HepG2 (cell line): ENCODE measurements at regions not wholly inside any gene's neighbourhood (a gene's known extent, or its start where the extent isn't known, plus 50 kb on each side); places are given as distances from the start of the nearest gene placed in this dataset.

ENCODE experiments used
- ATAC-seq: fragments of 200-7000 bp; cut with Tn5 transposase; 3 replicates; pipeline ENCODE4 v1.9.1; 2020; ENCODE audit warnings: mild to moderate bottlenecking, moderate library complexity
- BruUV-seq: library from RNA; stranded (reverse); fragments of 400-500 nt; replicated peaks from 2 replicates; lab custom pipeline; 2021; lab: Mats Ljungman, UMichigan
- CTCF ChIA-PET: fragments of 300-600 bp; formaldehyde crosslinking; extraction: SDS; loops from one replicate; lab custom pipeline; 2021; ENCODE audit warnings: low total read pairs, inconsistent platforms, low intra/inter-chr PET ratio; lab: Yijun Ruan, JAX
- POLR2A ChIA-PET: fragments of 350-600 bp; sonication (Branson Sonifier 250); formaldehyde crosslinking; loops from one replicate; lab custom pipeline; 2020; ENCODE audit warnings: antibody characterized with exemption, inconsistent platforms; lab: Yijun Ruan, JAX
- DNase-seq: peaks from one replicate; pipeline ENCODE4 v3.0.0-alpha.2; 2015; ENCODE audit warnings: low spot score
- FAIRE-seq: peaks from 3 replicates; lab custom pipeline; 2011; peaks lifted over from hg19 to GRCh38; lab: Jason Lieb, UNC
- H2AFZ ChIP-seq: one replicate; pipeline ENCODE4 v1.6.1; 2011; ENCODE audit warnings: low read length, inconsistent platforms
- H3K27ac ChIP-seq: fragments of 300-600 bp; 3 replicates; pipeline ENCODE4 v1.8.0; 2011; ENCODE audit warnings: mixed run types, mild to moderate bottlenecking, mixed read lengths, low read length, inconsistent platforms; ENCODE audit not compliant: insufficient read depth; ENCODE audit errors: extremely low read length
- H3K27me3 ChIP-seq, 2 experiments: fragments of 200-600 bp in 1 of 2; 2 replicates in 1 of 2; 3 replicates in 1 of 2; pipeline versions ENCODE4 v1.6.0 to v1.8.0; 2011; ENCODE audit warnings: low read length in 2 of 2, mild to moderate bottlenecking in 2 of 2, moderate library complexity in 2 of 2, inconsistent platforms in 1 of 2; ENCODE audit not compliant: insufficient read depth in 2 of 2, control insufficient read depth in 1 of 2
- H3K36me3 ChIP-seq, 2 experiments: fragments of 200-600 bp in 1 of 2; replicated peaks in 1 of 2; 2 replicates in 1 of 2; 3 replicates in 1 of 2; pipeline versions ENCODE4 v1.5.1 to v1.8.0; 2011; ENCODE audit warnings: low read length in 2 of 2, inconsistent platforms in 1 of 2; ENCODE audit not compliant: insufficient read depth in 2 of 2, control insufficient read depth in 1 of 2
- H3K4me1 ChIP-seq: 2 replicates; pipeline ENCODE4 v1.5.1; 2012; ENCODE audit warnings: low read length, inconsistent platforms; ENCODE audit not compliant: insufficient read depth
- H3K4me2 ChIP-seq: 2 replicates; pipeline ENCODE4 v1.6.0; 2011; ENCODE audit warnings: low read depth, low read length, inconsistent platforms
- H3K4me3 ChIP-seq, 3 experiments: fragments of 200-600 bp in 1 of 3; sonication (generic), shearing (Covaris generic) in 1 of 3; replicated peaks in 1 of 3; 2 replicates each; pipeline ENCODE4 v1.5.1; 2011 to 2016; ENCODE audit warnings: low read length in 3 of 3, inconsistent platforms in 2 of 3, low read depth in 2 of 3, mild to moderate bottlenecking in 2 of 3, control low read depth in 1 of 3, mixed read lengths in 1 of 3; ENCODE audit not compliant: insufficient read depth in 1 of 3
- H3K79me2 ChIP-seq: one replicate; pipeline ENCODE4 v1.6.1; 2011; ENCODE audit warnings: low read length, inconsistent platforms; ENCODE audit not compliant: insufficient read depth
- H3K9ac ChIP-seq: 2 replicates; pipeline ENCODE4 v1.6.0; 2011; ENCODE audit warnings: mild to moderate bottlenecking, low read depth, low read length, inconsistent platforms; ENCODE audit not compliant: insufficient read depth
- H3K9me3 ChIP-seq: 2 replicates; pipeline ENCODE4 v1.5.1; 2012; ENCODE audit warnings: mild to moderate bottlenecking, low read length
- H4K20me1 ChIP-seq: 2 replicates; pipeline ENCODE4 v1.6.0; 2011; ENCODE audit warnings: inconsistent platforms, mild to moderate bottlenecking, low read length, moderate library complexity; ENCODE audit not compliant: insufficient read depth
- GABPA ChIP-seq, 2 experiments: IDR thresholded peaks; 2 replicates each; pipeline ENCODE4 v1.6.1; 2011 to 2016; ENCODE audit warnings: low read depth in 2 of 2, low read length in 1 of 2, missing biosample characterization in 1 of 2, missing genetic modification characterization in 1 of 2
- GABPB1 ChIP-seq: IDR thresholded peaks from 2 replicates; pipeline ENCODE4 v1.6.1; 2016; ENCODE audit warnings: mild to moderate bottlenecking, missing genetic modification reagents, moderate library complexity, missing compliant biosample characterization
- HOXA9 ChIP-seq: sonication (generic); formaldehyde crosslinking; IDR thresholded peaks from 2 replicates; pipeline ENCODE4 v1.8.1; 2022; ENCODE audit warnings: missing genetic modification reagents, mild to moderate bottlenecking, moderate library complexity, borderline replicate concordance
- IRF9 ChIP-seq: sonication (generic); formaldehyde crosslinking; IDR thresholded peaks from 2 replicates; pipeline ENCODE4 v1.8.0; 2022; ENCODE audit warnings: missing genetic modification reagents, mild to moderate bottlenecking, borderline replicate concordance
- MBNL3 ChIP-seq: fragments of 250-450 bp; sonication (Bioruptor Pico); conservative IDR thresholded peaks from 2 replicates; pipeline ENCODE4 v1.8.0; 2022; ENCODE audit warnings: mild to moderate bottlenecking, inconsistent platforms
- RFXAP ChIP-seq: sonication (generic); formaldehyde crosslinking; IDR thresholded peaks from 2 replicates; pipeline ENCODE4 v1.4.0; 2020; ENCODE audit warnings: missing genetic modification reagents, borderline replicate concordance
- SAFB2 ChIP-seq: sonication (generic); formaldehyde crosslinking; IDR thresholded peaks from 2 replicates; pipeline ENCODE4 v1.5.1; 2020; ENCODE audit warnings: missing genetic modification reagents, low read depth, mild to moderate bottlenecking, borderline replicate concordance
- SP1 ChIP-seq, 2 experiments: fragments of 450-650 bp in 1 of 2; sonication (generic) in 1 of 2; formaldehyde crosslinking in 1 of 2; IDR thresholded peaks; 2 replicates each; pipeline versions ENCODE4 v1.4.0 to v1.6.1; 2016 to 2020; ENCODE audit warnings: missing genetic modification reagents in 1 of 2
- SP4 ChIP-seq: sonication (generic); formaldehyde crosslinking; IDR thresholded peaks from 2 replicates; pipeline ENCODE4 v1.8.1; 2023; ENCODE audit warnings: mild to moderate bottlenecking, missing genetic modification reagents
- SP5 ChIP-seq: IDR thresholded peaks from 2 replicates; pipeline ENCODE4 v1.6.1; 2016; ENCODE audit warnings: low read depth, borderline replicate concordance
- TP53 ChIP-seq: sonication (generic); formaldehyde crosslinking; conservative IDR thresholded peaks from 2 replicates; pipeline ENCODE4 v1.4.0; 2020; ENCODE audit warnings: missing genetic modification reagents
- ZBED4 ChIP-seq: sonication (generic); formaldehyde crosslinking; IDR thresholded peaks from 2 replicates; pipeline ENCODE4 v1.4.0; 2020; ENCODE audit warnings: missing genetic modification reagents, borderline replicate concordance
- ZBTB3 ChIP-seq: sonication (generic); formaldehyde crosslinking; IDR thresholded peaks from 2 replicates; pipeline ENCODE4 v1.4.0; 2020; ENCODE audit warnings: low read depth, mild to moderate bottlenecking, moderate library complexity, missing genetic modification reagents, borderline replicate concordance
- ZFP62 ChIP-seq: sonication (generic); formaldehyde crosslinking; IDR thresholded peaks from 2 replicates; pipeline ENCODE4 v1.4.0; 2020; ENCODE audit warnings: missing genetic modification reagents
- ZMAT3 ChIP-seq: sonication (generic); formaldehyde crosslinking; conservative IDR thresholded peaks from 2 replicates; pipeline ENCODE4 v1.7.0; 2021; ENCODE audit warnings: missing genetic modification reagents
- ZNF570 ChIP-seq: sonication (generic); formaldehyde crosslinking; IDR thresholded peaks from 2 replicates; pipeline ENCODE4 v1.4.0; 2020; ENCODE audit warnings: mild to moderate bottlenecking, missing genetic modification reagents, borderline replicate concordance
- ZNF761 ChIP-seq: sonication (generic); formaldehyde crosslinking; conservative IDR thresholded peaks from 2 replicates; pipeline ENCODE4 v1.4.0; 2020; ENCODE audit warnings: mild to moderate bottlenecking, missing genetic modification reagents
- WGBS: methylation state at CpG from one replicate; pipeline ENCODE4 v1.1.6; 2017; ENCODE audit warnings: low lambda C conversion rate; 5-methylcytosine and 5-hydroxymethylcytosine counted together
- in situ Hi-C: cut with HindIII; loops from 2 replicates; pipeline ENCODE4 v1.10.0; 2017; ENCODE audit warnings: low pct_unique_long_range_greater_than_20kb; ENCODE audit not compliant: extremely low pct_ligation_motif_present
- intact Hi-C: fragments of 100-400 bp; cut with micrococcal nuclease; formaldehyde crosslinking; loops from one replicate; pipeline ENCODE4 v1.10.0; 2022; ENCODE audit not compliant: unreplicated experiment

GRCh38 chrX:78378476-78379115 is 51.2 kb upstream of the CYSLTR1 start:
- BruUV-seq: no TSS peak
- CTCF ChIA-PET: no interaction called here
- no peaks in the 10 kb centered on the region for H3K9me3 ChIP-seq
- no peak overlapping the region for H3K4me3 ChIP-seq
- ATAC-seq: no peak
- H3K79me2 ChIP-seq: no peaks in the 10 kb centered on the region
- H3K4me1 ChIP-seq: no peaks in the 10 kb centered on the region
- no peaks in the 10 kb centered on the region for H4K20me1 ChIP-seq
- no peak overlapping the region for H3K4me2 ChIP-seq
- TF ChIP-seq SAFB2 (CRISPR knock-in tag) (no peak), SP5 (no peak), RFXAP (no peak), SP4 (CRISPR knock-in tag) (no peak), GABPB1 (no peak), HOXA9 (no peak), GABPA (IDR thresholded peaks at IDR 0.05; ENCODE audit: low read depth, low read length) (no peak), GABPA (CRISPR knock-in tag; IDR thresholded peaks at IDR 0.05; ENCODE audit: low read depth) (no peak), ZNF761 (CRISPR knock-in tag) (no peak), ZBTB3 (CRISPR knock-in tag) (no peak), MBNL3 (no peak), ZBED4 (CRISPR knock-in tag) (no peak), TP53 (CRISPR knock-in tag) (no peak), SP1 (IDR thresholded peaks at IDR 0.05) (no peak), SP1 (CRISPR knock-in tag; IDR thresholded peaks at IDR 0.05) (no peak), ZFP62 (CRISPR knock-in tag) (no peak), ZMAT3 (no peak), ZNF570 (CRISPR knock-in tag) (no peak), IRF9 (no peak)
- TF ChIP-seq, all 625 proteins: peak for 0
- in situ Hi-C loops (no loop called here), intact Hi-C loops (no loop called here)
- POLR2A ChIA-PET: no interaction called here
- no peaks in the 10 kb centered on the region for H3K36me3 ChIP-seq
- FAIRE-seq: no peak
- H3K9ac ChIP-seq: no peak overlapping the region
- WGBS: 0% methylated on average over 2 of the region's 2 CpGs
- H2AFZ ChIP-seq: no peak overlapping the region
- DNase-seq: no peak
- H3K27me3 ChIP-seq: no peaks in the 10 kb centered on the region
- H3K27ac ChIP-seq: no peak overlapping the region
